22Rv1 (cell line): ENCODE measurements at regions not wholly inside any gene's neighbourhood (a gene's known extent, or its start where the extent isn't known, plus 50 kb on each side); places are given as distances from the start of the nearest gene placed in this dataset.

Source experiments
- ZFX ChIP-seq: fragments of 450-650 bp; IDR thresholded peaks from 2 replicates; pipeline ENCODE4 v1.6.1; 2017; ENCODE audit warnings: antibody characterized with exemption, borderline replicate concordance
- TF ChIP-seq, protein P1 (sequence below): fragments of 450-650 bp; IDR thresholded peaks from 2 replicates; pipeline ENCODE4 v1.5.1; 2017; ENCODE audit warnings: mild to moderate bottlenecking

DNA sequence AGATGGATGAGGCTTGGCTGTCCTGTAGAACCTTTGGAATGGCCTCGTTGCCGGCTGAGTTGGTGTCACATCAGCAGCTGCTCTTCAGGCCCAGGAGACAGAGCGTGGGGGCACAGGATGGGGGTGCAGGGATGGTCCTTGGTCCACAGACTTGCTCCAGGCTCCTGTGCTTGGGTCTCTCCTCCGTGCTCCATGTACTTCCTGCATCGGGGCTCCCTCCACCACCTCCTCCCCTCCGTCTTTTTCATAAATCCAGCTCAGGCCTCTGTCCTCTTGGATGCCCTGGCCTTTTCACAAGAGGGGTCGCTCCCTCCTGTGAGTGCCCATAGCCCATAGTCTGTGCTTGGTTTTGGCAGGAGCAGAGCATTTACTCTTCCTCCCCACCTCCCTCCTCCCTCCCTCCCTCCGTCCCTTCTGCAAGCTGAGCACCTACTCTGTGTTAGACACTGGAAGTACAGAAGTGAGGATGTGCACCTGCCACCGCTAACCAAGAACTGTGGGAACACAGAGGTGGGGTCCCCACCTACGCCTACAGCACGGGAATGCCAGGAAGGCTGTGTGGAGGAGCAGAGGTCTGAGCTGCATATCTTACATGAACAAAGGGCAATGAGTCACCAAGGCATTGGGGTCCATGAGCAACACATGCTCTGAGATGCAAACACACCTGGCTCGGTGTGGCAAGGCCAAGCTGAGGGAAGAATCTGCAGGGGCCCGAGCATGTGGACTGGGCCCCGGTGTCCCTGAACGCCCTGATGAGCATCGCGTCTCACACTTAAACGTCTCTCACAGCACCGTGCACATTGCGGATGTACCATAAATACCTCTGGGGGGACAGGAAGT is 458.7 kb upstream of the HS6ST1 start:
- TF ChIP-seq, protein P1, sequence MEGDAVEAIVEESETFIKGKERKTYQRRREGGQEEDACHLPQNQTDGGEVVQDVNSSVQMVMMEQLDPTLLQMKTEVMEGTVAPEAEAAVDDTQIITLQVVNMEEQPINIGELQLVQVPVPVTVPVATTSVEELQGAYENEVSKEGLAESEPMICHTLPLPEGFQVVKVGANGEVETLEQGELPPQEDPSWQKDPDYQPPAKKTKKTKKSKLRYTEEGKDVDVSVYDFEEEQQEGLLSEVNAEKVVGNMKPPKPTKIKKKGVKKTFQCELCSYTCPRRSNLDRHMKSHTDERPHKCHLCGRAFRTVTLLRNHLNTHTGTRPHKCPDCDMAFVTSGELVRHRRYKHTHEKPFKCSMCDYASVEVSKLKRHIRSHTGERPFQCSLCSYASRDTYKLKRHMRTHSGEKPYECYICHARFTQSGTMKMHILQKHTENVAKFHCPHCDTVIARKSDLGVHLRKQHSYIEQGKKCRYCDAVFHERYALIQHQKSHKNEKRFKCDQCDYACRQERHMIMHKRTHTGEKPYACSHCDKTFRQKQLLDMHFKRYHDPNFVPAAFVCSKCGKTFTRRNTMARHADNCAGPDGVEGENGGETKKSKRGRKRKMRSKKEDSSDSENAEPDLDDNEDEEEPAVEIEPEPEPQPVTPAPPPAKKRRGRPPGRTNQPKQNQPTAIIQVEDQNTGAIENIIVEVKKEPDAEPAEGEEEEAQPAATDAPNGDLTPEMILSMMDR, result no peak
- no peak for TF ChIP-seq ZFX
